AG04449 (cell line): ENCODE measurements at regions not wholly inside any gene's neighbourhood (a gene's known extent, or its start where the extent isn't known, plus 50 kb on each side); places are given as distances from the start of the nearest gene placed in this dataset.

Source experiments
- CTCF ChIA-PET: fragments of 350-600 bp; formaldehyde crosslinking; extraction: SDS; loops from one replicate; lab custom pipeline; 2021; ENCODE audit warnings: antibody characterized with exemption; lab: Yijun Ruan, JAX
- POLR2A ChIA-PET: fragments of 400-600, 350-600 bp; formaldehyde crosslinking; extraction: SDS; loops from one replicate; lab custom pipeline; 2020; ENCODE audit warnings: antibody characterized with exemption, inconsistent platforms; lab: Yijun Ruan, JAX
- DNase-seq: peaks from one replicate; pipeline ENCODE4 v3.0.0-alpha.2; 2010; ENCODE audit warnings: low read depth, low spot score
- H3K4me3 ChIP-seq: 2 replicates; pipeline ENCODE4 v1.5.1; 2011; ENCODE audit warnings: low read depth, mild to moderate bottlenecking, control low read depth, low read length
- CTCF ChIP-seq: IDR thresholded peaks from one replicate; pipeline ENCODE4 v1.5.1; 2011; ENCODE audit warnings: mild to moderate bottlenecking, moderate library complexity, low read length, control low read depth, inconsistent platforms; ENCODE audit not compliant: insufficient read depth; ENCODE audit errors: missing control alignments

- ChIA-PET POLR2A (no interaction called here), CTCF (no interaction called here)
- no peak for TF ChIP-seq CTCF
- no peak for DNase-seq
- no peak overlapping the region for H3K4me3 ChIP-seq
These were observed 184.6 kb upstream of the SP4 start for GRCh38 chr7:21243265-21243664.

GRCh38 chr7:21251151-21251800 is 176.6 kb upstream of the SP4 start:
- TF ChIP-seq CTCF = no peak
- ChIA-PET CTCF (no interaction called here), POLR2A (no interaction called here)
- DNase-seq = no peak
- H3K4me3 ChIP-seq = no peak overlapping the region

- CTCF ChIA-PET = interaction anchor here (0.9 to 5.0 kb wide), 13 partner anchors 10 to 1539 kb away, joined by 3 to 27 read pairs (median 4); no protein-coding TSS in a partner anchor
- TF ChIP-seq CTCF = peak; percentile 47
- DNase-seq = no peak
- POLR2A ChIA-PET = no interaction called here
- H3K4me3 ChIP-seq = no peak overlapping the region
These were observed 173.9 kb upstream of the SP4 start for GRCh38 chr7:21253740-21254687.

- ChIA-PET CTCF (interaction anchor here (1.6 to 5.0 kb wide), 8 partner anchors 26 to 827 kb away, joined by 3 to 27 read pairs (median 8); no protein-coding TSS in a partner anchor), POLR2A (no interaction called here)
- TF ChIP-seq CTCF = no peak
- no peak overlapping the region for H3K4me3 ChIP-seq
- DNase-seq = no peak
These were observed 171.5 kb upstream of the SP4 start for GRCh38 chr7:21256310-21256877.

- DNase-seq = no peak
- ChIA-PET CTCF (no interaction called here), POLR2A (no interaction called here)
- H3K4me3 ChIP-seq = no peak overlapping the region
- no peak for TF ChIP-seq CTCF
These were observed 166.9 kb upstream of the SP4 start for GRCh38 chr7:21260939-21261338.
